ENCODE measurements at regions not wholly inside any gene's neighbourhood (a gene's known extent, or its start where the extent isn't known, plus 50 kb on each side); places are given as distances from the start of the nearest gene placed in this dataset.
"Not testable (repeated sequence)": the region's sequence is repeated elsewhere in the genome, so short reads cannot be mapped to it uniquely, and the experiment has no call there.

GRCh38 chr10:58063861-58064480 is 203.7 kb downstream of the IPMK start:
- Histone ChIP-seq H3K9me1 (ENCODE audit: control insufficient read depth, extremely low read depth, insufficient read depth, low read length) (no peaks in the 10 kb centered on the region), H2AFZ (ENCODE audit: control insufficient read depth, low read length) (no peak overlapping the region), H3K9me3 (ENCODE audit: control insufficient read depth, low read depth, low read length) (no peaks in the 10 kb centered on the region), H3K36me3 (ENCODE audit: control insufficient read depth in 2 of 2, extremely low read depth in 1 of 2, insufficient read depth in 2 of 2, low read length in 2 of 2) (no peaks in the 10 kb centered on the region), H3K4me3 (ENCODE audit: control insufficient read depth in 2 of 3, extremely low read depth in 1 of 3, insufficient read depth in 2 of 3, low read depth in 1 of 3, low read length in 3 of 3) (no peak overlapping the region), H3K27me3 (ENCODE audit: control insufficient read depth, extremely low read depth, insufficient read depth, low read length) (no peaks in the 10 kb centered on the region), H3K4me1 (ENCODE audit: control insufficient read depth, extremely low read depth, insufficient read depth, low read length) (no peaks in the 10 kb centered on the region), H3K9ac (ENCODE audit: control insufficient read depth, extremely low read depth, insufficient read depth, low read length) (no peak overlapping the region), H3K4me2 (ENCODE audit: control insufficient read depth, extremely low read depth, insufficient read depth, low read depth, low read length) (no peak overlapping the region), H3K79me2 (ENCODE audit: control insufficient read depth, insufficient read depth, low read length) (no peaks in the 10 kb centered on the region), H4K20me1 (ENCODE audit: control insufficient read depth, extremely low read depth, insufficient read depth, low read length) (no peaks in the 10 kb centered on the region), H3K27ac (ENCODE audit: control insufficient read depth, insufficient read depth, low read length) (no peak overlapping the region)
- FAIRE-seq (no peak), DNase-seq (ENCODE audit: low read depth, low spot score) (no peak)
- TF ChIP-seq CTCF (optimal IDR thresholded peaks at IDR 0.05 in 1 of 3, IDR thresholded peaks at IDR 0.05 in 1 of 3, conservative IDR thresholded peaks at IDR 0.05 in 1 of 3; ENCODE audit: extremely low read depth in 1 of 3, insufficient read depth in 2 of 3, low read length in 3 of 3) (no peak), EZH2 (IDR thresholded peaks at IDR 0.05; ENCODE audit: low read length) (no peak)
- dilution Hi-C loops (cut with MboI; ENCODE audit: extremely low pct_ligation_motif_present, low sequenced_read_pairs) = no loop called here

GRCh38 chr10:58058683-58059082 is 209.0 kb downstream of the IPMK start:
- H3K27me3 ChIP-seq (ENCODE audit: control insufficient read depth, extremely low read depth, insufficient read depth, low read length); H3K4me3 ChIP-seq (ENCODE audit: control insufficient read depth in 2 of 3, extremely low read depth in 1 of 3, insufficient read depth in 2 of 3, low read depth in 1 of 3, low read length in 3 of 3); FAIRE-seq; H3K27ac ChIP-seq (ENCODE audit: control insufficient read depth, insufficient read depth, low read length); H3K9me3 ChIP-seq (ENCODE audit: control insufficient read depth, low read depth, low read length); H3K9me1 ChIP-seq (ENCODE audit: control insufficient read depth, extremely low read depth, insufficient read depth, low read length); dilution Hi-C loops (cut with MboI; ENCODE audit: extremely low pct_ligation_motif_present, low sequenced_read_pairs); H3K79me2 ChIP-seq (ENCODE audit: control insufficient read depth, insufficient read depth, low read length); H2AFZ ChIP-seq (ENCODE audit: control insufficient read depth, low read length); H3K4me2 ChIP-seq (ENCODE audit: control insufficient read depth, extremely low read depth, insufficient read depth, low read depth, low read length); H3K4me1 ChIP-seq (ENCODE audit: control insufficient read depth, extremely low read depth, insufficient read depth, low read length); H3K36me3 ChIP-seq (ENCODE audit: control insufficient read depth in 2 of 2, extremely low read depth in 1 of 2, insufficient read depth in 2 of 2, low read length in 2 of 2); DNase-seq (ENCODE audit: low read depth, low spot score); H4K20me1 ChIP-seq (ENCODE audit: control insufficient read depth, extremely low read depth, insufficient read depth, low read length); H3K9ac ChIP-seq (ENCODE audit: control insufficient read depth, extremely low read depth, insufficient read depth, low read length): not testable (repeated sequence)

- Histone ChIP-seq H3K9ac (ENCODE audit: control insufficient read depth, extremely low read depth, insufficient read depth, low read length) (no peak overlapping the region), H3K9me1 (ENCODE audit: control insufficient read depth, extremely low read depth, insufficient read depth, low read length) (no peaks in the 10 kb centered on the region), H4K20me1 (ENCODE audit: control insufficient read depth, extremely low read depth, insufficient read depth, low read length) (no peaks in the 10 kb centered on the region), H3K4me1 (ENCODE audit: control insufficient read depth, extremely low read depth, insufficient read depth, low read length) (peaks cover 5% of the 10 kb centered on the region), H3K4me2 (ENCODE audit: control insufficient read depth, extremely low read depth, insufficient read depth, low read depth, low read length) (no peak overlapping the region), H3K27ac (ENCODE audit: control insufficient read depth, insufficient read depth, low read length) (no peak overlapping the region), H3K79me2 (ENCODE audit: control insufficient read depth, insufficient read depth, low read length) (no peaks in the 10 kb centered on the region), H3K27me3 (ENCODE audit: control insufficient read depth, extremely low read depth, insufficient read depth, low read length) (no peaks in the 10 kb centered on the region), H3K36me3 (ENCODE audit: control insufficient read depth in 2 of 2, extremely low read depth in 1 of 2, insufficient read depth in 2 of 2, low read length in 2 of 2) (no peaks in the 10 kb centered on the region), H3K4me3 (ENCODE audit: control insufficient read depth in 2 of 3, extremely low read depth in 1 of 3, insufficient read depth in 2 of 3, low read depth in 1 of 3, low read length in 3 of 3) (no peak overlapping the region), H2AFZ (ENCODE audit: control insufficient read depth, low read length) (no peak overlapping the region), H3K9me3 (ENCODE audit: control insufficient read depth, low read depth, low read length) (no peaks in the 10 kb centered on the region)
- DNase-seq (ENCODE audit: low read depth, low spot score) (no peak), FAIRE-seq (no peak)
- TF ChIP-seq EZH2 (IDR thresholded peaks at IDR 0.05; ENCODE audit: low read length) (no peak), CTCF (optimal IDR thresholded peaks at IDR 0.05 in 1 of 3, IDR thresholded peaks at IDR 0.05 in 1 of 3, conservative IDR thresholded peaks at IDR 0.05 in 1 of 3; ENCODE audit: extremely low read depth in 1 of 3, insufficient read depth in 2 of 3, low read length in 3 of 3) (no peak)
- dilution Hi-C loops (cut with MboI; ENCODE audit: extremely low pct_ligation_motif_present, low sequenced_read_pairs) = no loop called here
Observed at GRCh38 chr10:58054881-58055280, 212.8 kb downstream of the IPMK start.

Measured in keratinocyte (primary cell).